NT2/D1 (cell line): ENCODE measurements at regions not wholly inside any gene's neighbourhood (a gene's known extent, or its start where the extent isn't known, plus 50 kb on each side); places are given as distances from the start of the nearest gene placed in this dataset.

Source experiments
- DNase-seq: peaks from one replicate; pipeline ENCODE4 v3.0.0-alpha.2; 2011; ENCODE audit warnings: low read depth, low spot score
- H3K27me3 ChIP-seq: 2 replicates; pipeline ENCODE4 v1.6.0; 2011; ENCODE audit warnings: mild to moderate bottlenecking; ENCODE audit not compliant: insufficient read length, insufficient read depth
- H3K36me3 ChIP-seq: 2 replicates; pipeline ENCODE4 v1.6.1; 2011; ENCODE audit warnings: mild to moderate bottlenecking, low read length, mixed read lengths; ENCODE audit not compliant: insufficient read depth, insufficient read length
- H3K4me1 ChIP-seq: 2 replicates; pipeline ENCODE4 v1.5.1; 2011; ENCODE audit not compliant: insufficient read depth, insufficient read length
- H3K4me3 ChIP-seq: 2 replicates; pipeline ENCODE4 v1.5.1; 2011; ENCODE audit warnings: low read depth; ENCODE audit not compliant: insufficient read length
- H3K9ac ChIP-seq: 2 replicates; pipeline ENCODE4 v1.6.0; 2011; ENCODE audit warnings: low read depth; ENCODE audit not compliant: insufficient read length
- H3K9me3 ChIP-seq: 2 replicates; pipeline ENCODE4 v1.5.1; 2011; ENCODE audit warnings: mild to moderate bottlenecking, low read length; ENCODE audit not compliant: insufficient read depth
- SUZ12 ChIP-seq: IDR thresholded peaks from 2 replicates; pipeline ENCODE4 v1.6.1; 2011; ENCODE audit not compliant: insufficient read length, insufficient read depth; ENCODE audit errors: extremely low read depth
- YY1 ChIP-seq: IDR thresholded peaks from 2 replicates; pipeline ENCODE4 v1.6.1; 2011; ENCODE audit not compliant: insufficient read length, insufficient read depth
- ZNF274 ChIP-seq: IDR thresholded peaks from 2 replicates; pipeline ENCODE4 v1.6.1; 2011; ENCODE audit warnings: mild to moderate bottlenecking, low read depth, low read length

DNA sequence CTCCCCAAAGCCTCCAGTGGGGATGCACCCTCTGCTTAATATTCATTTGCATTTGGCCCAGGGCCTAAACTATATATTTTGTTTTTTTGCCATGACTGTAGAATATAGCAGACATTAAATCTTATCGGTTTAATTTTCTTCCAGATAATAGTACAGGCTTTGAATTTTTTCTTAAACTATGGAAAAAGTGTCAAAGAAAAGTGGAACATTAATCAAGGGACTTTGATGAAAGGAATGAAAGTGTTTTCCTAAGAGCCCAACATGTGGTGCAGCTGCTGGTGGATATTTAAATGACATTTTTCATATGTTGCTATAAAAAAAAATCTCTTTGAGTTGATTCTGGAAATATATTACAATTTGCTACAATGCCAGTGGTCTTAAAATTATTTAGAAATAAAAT is 346.8 kb downstream of the CYP26B1 start:
- TF ChIP-seq SUZ12 = no peak
- TF ChIP-seq ZNF274 = no peak
- no peak for TF ChIP-seq YY1
- Histone ChIP-seq H3K27me3 (no peaks in the 10 kb centered on the region), H3K4me1 (peaks cover 11% of the 10 kb centered on the region), H3K9ac (no peak overlapping the region), H3K4me3 (no peak overlapping the region), H3K9me3 (no peaks in the 10 kb centered on the region), H3K36me3 (no peaks in the 10 kb centered on the region)
- DNase-seq = no peak

- no peaks in the 10 kb centered on the region for H3K36me3 ChIP-seq
- H3K9ac ChIP-seq = no peak overlapping the region
- H3K27me3 ChIP-seq = no peaks in the 10 kb centered on the region
- H3K4me1 ChIP-seq = peaks cover 14% of the 10 kb centered on the region
- no peak for DNase-seq
- H3K4me3 ChIP-seq = no peak overlapping the region
- H3K9me3 ChIP-seq = no peaks in the 10 kb centered on the region
- TF ChIP-seq SUZ12 = no peak
- TF ChIP-seq YY1 = no peak
- TF ChIP-seq ZNF274 = no peak
Measured at GRCh38 chr2:71800106-71800809, 346.9 kb downstream of the DYSF start.

DNA sequence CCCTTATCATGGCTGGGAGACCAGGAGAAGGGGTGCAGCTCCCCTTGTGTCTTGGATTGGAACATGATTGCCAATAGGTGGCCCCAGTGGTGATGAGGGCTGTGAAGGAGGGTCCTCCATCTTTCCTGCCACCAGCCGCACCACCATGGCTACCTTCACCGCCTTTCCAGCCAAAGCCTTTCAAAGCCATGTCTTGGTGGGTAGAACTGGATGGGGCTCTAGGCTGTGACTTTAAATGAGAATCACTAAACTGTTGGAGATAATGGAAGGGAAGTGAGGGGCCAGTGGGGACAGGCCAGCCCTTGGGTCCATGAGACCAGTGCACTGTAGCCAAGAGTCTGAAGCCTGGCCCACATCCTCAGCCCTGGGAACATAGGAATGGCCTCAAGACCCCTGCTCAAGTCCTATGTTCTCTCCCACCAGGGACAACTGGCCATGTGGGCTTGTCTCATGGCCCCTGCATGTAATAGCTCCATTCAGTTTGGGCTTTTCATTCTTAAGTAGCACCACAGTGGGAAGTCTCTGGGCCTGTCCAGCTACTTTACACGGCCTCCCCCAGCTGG is 345.7 kb downstream of the DYSF start:
- TF ChIP-seq YY1 = no peak
- TF ChIP-seq SUZ12 = no peak
- TF ChIP-seq ZNF274 = no peak
- DNase-seq = no peak

GRCh38 chr2:71798266-71799012 is 345.1 kb downstream of the DYSF start:
- no peak overlapping the region for H3K4me3 ChIP-seq
- no peak overlapping the region for H3K9ac ChIP-seq
- peaks cover 20% of the 10 kb centered on the region for H3K4me1 ChIP-seq
- no peaks in the 10 kb centered on the region for H3K27me3 ChIP-seq
- H3K36me3 ChIP-seq = no peaks in the 10 kb centered on the region
- no peaks in the 10 kb centered on the region for H3K9me3 ChIP-seq
- peak; percentile 70 for DNase-seq
- TF ChIP-seq YY1 (no peak), SUZ12 (no peak), ZNF274 (no peak)

More for the DNA sequence above, 345.7 kb downstream of the DYSF start:
- Histone ChIP-seq H3K4me1 (peaks cover 18% of the 10 kb centered on the region), H3K36me3 (no peaks in the 10 kb centered on the region), H3K9ac (no peak overlapping the region), H3K4me3 (no peak overlapping the region), H3K9me3 (no peaks in the 10 kb centered on the region), H3K27me3 (no peaks in the 10 kb centered on the region)

DNA sequence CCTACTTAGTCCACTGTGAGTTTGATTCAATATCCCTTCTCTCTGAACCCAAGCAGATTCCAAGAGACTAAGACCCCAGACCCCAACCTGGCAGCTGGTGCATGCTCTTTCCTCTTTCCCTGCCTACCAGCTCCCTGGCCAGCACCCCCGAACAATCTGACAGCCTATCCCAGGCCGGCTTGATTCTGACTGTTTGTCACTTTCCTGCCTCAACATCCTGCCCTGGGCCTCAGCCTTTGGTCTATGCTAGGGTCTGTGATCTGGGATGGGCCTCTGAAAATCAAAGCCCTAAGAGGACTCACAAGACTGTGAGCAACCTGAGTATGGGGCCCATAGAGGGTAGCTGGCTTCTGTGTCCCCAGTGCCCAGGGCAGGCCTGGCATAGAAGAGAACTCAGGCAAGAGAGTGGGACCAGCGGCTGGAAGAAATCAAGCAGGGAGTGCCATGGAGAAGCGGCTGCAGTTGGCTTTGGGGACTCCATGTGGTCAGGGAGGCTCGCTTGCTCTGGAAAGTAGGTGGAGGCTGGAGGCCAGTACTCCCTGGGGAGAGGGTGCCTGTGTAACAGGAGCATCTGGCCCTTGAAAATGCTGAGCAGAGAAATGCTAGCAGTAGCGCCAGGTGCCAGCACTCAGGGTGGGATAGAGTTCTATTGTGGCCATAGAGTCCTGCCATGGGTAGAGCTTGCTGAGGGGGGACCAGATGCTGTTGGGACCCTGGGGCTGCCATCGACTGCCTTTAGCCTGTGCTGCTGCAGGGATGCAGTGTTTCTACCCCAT is 343.9 kb downstream of the DYSF start:
- Histone ChIP-seq H3K9me3 (no peaks in the 10 kb centered on the region), H3K27me3 (no peaks in the 10 kb centered on the region), H3K4me3 (no peak overlapping the region), H3K4me1 (peaks cover 20% of the 10 kb centered on the region), H3K9ac (no peak overlapping the region), H3K36me3 (no peaks in the 10 kb centered on the region)
- no peak for TF ChIP-seq ZNF274
- no peak for TF ChIP-seq YY1
- no peak for TF ChIP-seq SUZ12
- DNase-seq = no peak

GRCh38 chr2:71796174-71796593 is 342.8 kb downstream of the DYSF start:
- no peak for DNase-seq
- H3K4me1 ChIP-seq = peaks cover 16% of the 10 kb centered on the region
- no peak for TF ChIP-seq SUZ12
- no peak for TF ChIP-seq YY1
- TF ChIP-seq ZNF274 = no peak
- no peaks in the 10 kb centered on the region for H3K36me3 ChIP-seq
- no peaks in the 10 kb centered on the region for H3K27me3 ChIP-seq
- no peak overlapping the region for H3K4me3 ChIP-seq
- peak overlapping the region; percentile 17 for H3K9ac ChIP-seq
- no peaks in the 10 kb centered on the region for H3K9me3 ChIP-seq

GRCh38 chr2:71795486-71795885 is 342.1 kb downstream of the DYSF start:
- Histone ChIP-seq H3K4me3 (no peak overlapping the region), H3K9ac (no peak overlapping the region), H3K27me3 (no peaks in the 10 kb centered on the region), H3K36me3 (no peaks in the 10 kb centered on the region), H3K9me3 (no peaks in the 10 kb centered on the region), H3K4me1 (peaks cover 15% of the 10 kb centered on the region)
- TF ChIP-seq YY1 (no peak), SUZ12 (no peak), ZNF274 (no peak)
- no peak for DNase-seq
